Osteoblast (primary cell): ENCODE measurements at regions not wholly inside any gene's neighbourhood (a gene's known extent, or its start where the extent isn't known, plus 50 kb on each side); places are given as distances from the start of the nearest gene placed in this dataset.

Experiments
- DNase-seq: peaks from one replicate; pipeline ENCODE4 v3.0.0; 2011; ENCODE audit warnings: low spot score, mixed read lengths; ENCODE audit not compliant: insufficient read length; ENCODE audit errors: missing footprints
- H2AFZ ChIP-seq: 2 replicates; pipeline ENCODE4 v1.6.0; 2011; ENCODE audit warnings: mild to moderate bottlenecking, low read length
- H3K27ac ChIP-seq: 2 replicates; pipeline ENCODE4 v1.5.1; 2011; ENCODE audit warnings: mild to moderate bottlenecking, low read depth, low read length, moderate library complexity
- H3K27me3 ChIP-seq: 2 replicates; pipeline ENCODE4 v1.6.0; 2012; ENCODE audit warnings: mild to moderate bottlenecking, control low read depth, inconsistent platforms, low read length, moderate library complexity; ENCODE audit not compliant: insufficient read depth
- H3K36me3 ChIP-seq: 2 replicates; pipeline ENCODE4 v1.5.1; 2011; ENCODE audit warnings: mild to moderate bottlenecking, low read length, control low read depth, moderate library complexity; ENCODE audit not compliant: insufficient read depth
- H3K4me1 ChIP-seq: 2 replicates; pipeline ENCODE4 v1.5.1; 2011; ENCODE audit warnings: mild to moderate bottlenecking, low read length, control low read depth, moderate library complexity; ENCODE audit not compliant: insufficient read depth
- H3K4me2 ChIP-seq: 2 replicates; pipeline ENCODE4 v1.6.0; 2011; ENCODE audit warnings: mild to moderate bottlenecking, low read length; ENCODE audit not compliant: insufficient read depth
- H3K4me3 ChIP-seq: fragments of 200-600 bp; sonication (generic); 3 replicates; pipeline ENCODE4 v1.5.1; 2012; ENCODE audit warnings: mild to moderate bottlenecking, low read length, inconsistent platforms; ENCODE audit not compliant: insufficient read depth
- H3K79me2 ChIP-seq: 2 replicates; pipeline ENCODE4 v1.6.0; 2012; ENCODE audit warnings: mild to moderate bottlenecking, low read length, control low read depth, inconsistent platforms; ENCODE audit not compliant: insufficient read depth
- H3K9me3 ChIP-seq: 2 replicates; pipeline ENCODE4 v1.5.1; 2011; ENCODE audit warnings: low read depth, low read length, control low read depth
- H4K20me1 ChIP-seq: 2 replicates; pipeline ENCODE4 v1.6.0; 2012; ENCODE audit warnings: mild to moderate bottlenecking, low read length, control low read depth; ENCODE audit not compliant: insufficient read depth
- CTCF ChIP-seq: IDR thresholded peaks from 2 replicates; pipeline ENCODE4 v1.5.1; 2011; ENCODE audit warnings: mild to moderate bottlenecking, low read depth, low read length, moderate library complexity; ENCODE audit errors: extremely low read depth

- no peaks in the 10 kb centered on the region for H3K9me3 ChIP-seq
- H3K27ac ChIP-seq, result no peak overlapping the region
- no peaks in the 10 kb centered on the region for H3K36me3 ChIP-seq
- H2AFZ ChIP-seq, result no peak overlapping the region
- H3K4me3 ChIP-seq, result no peak overlapping the region
- H4K20me1 ChIP-seq, result no peaks in the 10 kb centered on the region
- H3K79me2 ChIP-seq, result no peaks in the 10 kb centered on the region
- H3K27me3 ChIP-seq, result no peaks in the 10 kb centered on the region
- no peaks in the 10 kb centered on the region for H3K4me1 ChIP-seq
- DNase-seq, result no peak
- no peak overlapping the region for H3K4me2 ChIP-seq
- TF ChIP-seq CTCF, result no peak
Observed at GRCh38 chr4:35884714-35885480, 359.4 kb downstream of the ARAP2 start.

GRCh38 chr4:35897808-35898207 lies 346.5 kb downstream of the ARAP2 start:
- no peak overlapping the region for H2AFZ ChIP-seq
- DNase-seq, result no peak

GRCh38 chr4:35900286-35901243 lies 343.7 kb downstream of the ARAP2 start:
- no peaks in the 10 kb centered on the region for H3K4me1 ChIP-seq
- H3K79me2 ChIP-seq, result no peaks in the 10 kb centered on the region
- no peak overlapping the region for H3K4me3 ChIP-seq
- no peak for TF ChIP-seq CTCF
- H4K20me1 ChIP-seq, result no peaks in the 10 kb centered on the region
- H2AFZ ChIP-seq, result no peak overlapping the region
- H3K36me3 ChIP-seq, result no peaks in the 10 kb centered on the region
- no peak overlapping the region for H3K27ac ChIP-seq
- no peaks in the 10 kb centered on the region for H3K9me3 ChIP-seq
- H3K4me2 ChIP-seq, result no peak overlapping the region
- H3K27me3 ChIP-seq, result no peaks in the 10 kb centered on the region
- no peak for DNase-seq

More at GRCh38 chr4:35897808-35898207, 346.5 kb downstream of the ARAP2 start:
- Histone ChIP-seq H3K36me3 (no peaks in the 10 kb centered on the region), H3K4me2 (no peak overlapping the region), H3K27me3 (no peaks in the 10 kb centered on the region), H3K4me3 (no peak overlapping the region), H3K79me2 (no peaks in the 10 kb centered on the region), H4K20me1 (no peaks in the 10 kb centered on the region), H3K4me1 (no peaks in the 10 kb centered on the region), H3K27ac (no peak overlapping the region), H3K9me3 (no peaks in the 10 kb centered on the region)
- TF ChIP-seq CTCF, result no peak

DNA sequence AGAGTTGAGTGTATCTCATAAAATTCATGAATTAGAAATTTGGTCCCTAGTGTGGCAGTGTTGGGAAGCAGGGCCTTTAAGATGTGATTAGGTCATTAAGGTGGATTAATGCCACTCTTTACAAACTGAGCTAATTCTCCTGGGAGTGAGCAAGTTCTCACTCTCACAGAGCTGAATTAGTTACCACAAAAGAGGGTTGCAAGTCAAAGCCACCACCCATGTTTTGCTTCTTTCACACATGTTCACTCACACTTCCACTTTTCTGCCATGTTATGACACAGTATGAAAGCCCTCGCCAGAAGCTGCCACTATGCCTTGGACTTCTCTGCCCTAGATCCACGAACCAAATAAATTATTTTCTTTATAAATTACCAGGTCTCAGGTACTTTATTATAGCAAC lies 332.1 kb downstream of the ARAP2 start:
- H3K4me1 ChIP-seq, result no peaks in the 10 kb centered on the region
- no peak for DNase-seq
- H3K27me3 ChIP-seq, result no peaks in the 10 kb centered on the region

More for the DNA sequence above, 332.1 kb downstream of the ARAP2 start:
- Histone ChIP-seq H3K9me3 (no peaks in the 10 kb centered on the region), H3K36me3 (no peaks in the 10 kb centered on the region), H3K79me2 (no peaks in the 10 kb centered on the region), H3K27ac (no peak overlapping the region), H4K20me1 (no peaks in the 10 kb centered on the region), H2AFZ (no peak overlapping the region), H3K4me2 (no peak overlapping the region), H3K4me3 (no peak overlapping the region)
- TF ChIP-seq CTCF, result no peak
